ENCODE measurements at regions not wholly inside any gene's neighbourhood (a gene's known extent, or its start where the extent isn't known, plus 50 kb on each side); places are given as distances from the start of the nearest gene placed in this dataset.
"Not testable (repeated sequence)": the region's sequence is repeated elsewhere in the genome, so short reads cannot be mapped to it uniquely, and the experiment has no call there.

DNA sequence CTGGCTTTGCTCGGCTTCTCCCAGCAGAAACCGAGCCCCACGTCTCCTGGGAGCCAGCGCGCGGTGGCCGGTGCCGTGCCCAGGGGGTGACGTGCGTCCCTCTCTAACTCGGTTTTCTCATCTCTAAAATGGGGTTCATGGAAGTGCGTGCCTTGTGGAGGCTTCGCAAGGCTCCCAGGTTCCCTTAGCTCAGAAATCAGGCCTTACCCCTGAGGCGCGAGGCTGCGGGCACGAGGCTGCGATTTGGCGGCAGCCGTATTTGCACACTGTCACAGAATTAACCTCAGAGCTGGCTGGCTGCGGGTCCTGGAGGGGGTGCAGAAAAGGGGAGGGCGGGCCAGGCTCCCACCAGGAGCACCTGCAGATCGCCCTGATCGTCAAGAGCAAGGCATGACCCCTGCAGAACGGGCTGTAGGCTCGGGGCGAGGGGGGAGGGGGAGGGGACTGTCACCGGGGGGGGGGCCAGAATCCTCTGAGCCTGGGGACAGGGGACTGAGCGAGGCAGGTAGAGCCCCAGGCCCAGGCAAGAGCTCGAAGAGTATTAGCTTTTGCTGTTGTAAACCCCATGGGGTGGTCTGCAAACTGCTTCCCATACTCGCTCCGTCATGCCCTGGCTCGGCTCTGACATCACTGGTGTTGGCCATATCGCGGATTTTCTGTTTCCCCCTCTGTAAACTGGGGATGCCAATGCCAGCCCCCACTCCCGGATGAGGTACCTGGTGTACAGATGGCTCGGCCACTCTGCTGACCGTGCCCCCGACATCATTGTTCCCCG is 62.2 kb downstream of the CCNE1 start:
- TF ChIP-seq CTCF (IDR thresholded peaks at IDR 0.05) (no peak), POLR2A (IDR thresholded peaks at IDR 0.05) (no peak)

DNA sequence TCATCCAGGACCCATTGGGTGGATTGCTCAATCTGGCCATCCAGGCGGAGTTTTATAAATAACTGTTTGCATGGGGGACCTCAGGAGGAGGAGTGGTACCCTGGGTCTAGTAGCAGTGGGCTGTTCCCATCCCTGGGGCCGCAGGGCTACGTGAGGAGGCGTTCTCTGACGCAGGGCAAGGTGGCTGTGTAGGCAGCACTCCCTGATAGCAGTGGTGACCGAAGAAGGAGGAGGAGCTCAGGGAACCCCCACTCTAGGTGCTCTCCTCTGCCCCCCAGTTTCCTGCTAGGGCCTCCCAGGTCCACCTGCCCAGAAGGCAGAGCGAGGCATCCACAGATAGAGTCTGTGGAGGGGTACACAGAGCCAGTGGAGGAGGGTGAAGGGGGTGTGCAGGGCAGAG is 64.1 kb downstream of the CCNE1 start:
- intact Hi-C loops (cut with DNase I; ENCODE audit: low total_unique reads) = loop anchor here (10.0 kb wide), 1 partner anchor 111 kb away; no protein-coding TSS in a partner anchor
- Histone ChIP-seq H3K4me1 (peaks cover 0 to 16% of the 10 kb centered on the region in 2 donors), H3K27me3 (peaks cover 0 to 8% of the 10 kb centered on the region in 2 donors), H3K36me3 (no peaks in the 10 kb centered on the region), H3K27ac (no peak overlapping the region), H3K4me3 (no peak overlapping the region), H3K9me3 (no peaks in the 10 kb centered on the region)
- no peak for DNase-seq
- TF ChIP-seq CTCF (IDR thresholded peaks at IDR 0.05) = no peak

More for the DNA sequence above, 62.2 kb downstream of the CCNE1 start:
- Histone ChIP-seq H3K4me1 (peaks cover 0 to 16% of the 10 kb centered on the region in 2 donors), H3K9me3 (no peaks in the 10 kb centered on the region), H3K27ac (no peak overlapping the region), H3K27me3 (peaks cover 0 to 8% of the 10 kb centered on the region in 2 donors), H3K4me3 (no peak overlapping the region), H3K36me3 (no peaks in the 10 kb centered on the region)
- intact Hi-C loops (cut with DNase I; ENCODE audit: low total_unique reads) = loop anchor here (5.0 to 10.0 kb wide), 2 partner anchors 109 to 142 kb away; no protein-coding TSS in a partner anchor
- no peak for DNase-seq

GRCh38 chr19:29876414-29876813 is 64.6 kb downstream of the CCNE1 start:
- H3K27me3 ChIP-seq = peaks cover 0 to 8% of the 10 kb centered on the region in 2 donors

GRCh38 chr19:29876908-29877307 is 65.1 kb downstream of the CCNE1 start:
- H3K27me3 ChIP-seq, H3K27ac ChIP-seq, H3K9me3 ChIP-seq, DNase-seq, H3K36me3 ChIP-seq, H3K4me3 ChIP-seq: not testable (repeated sequence)
- peaks cover 0 to 16% of the 10 kb centered on the region in 2 donors for H3K4me1 ChIP-seq
- intact Hi-C loops (cut with DNase I; ENCODE audit: low total_unique reads) = loop anchor here (10.0 kb wide), 1 partner anchor 112 kb away; no protein-coding TSS in a partner anchor

More at GRCh38 chr19:29876414-29876813, 64.6 kb downstream of the CCNE1 start:
- TF ChIP-seq POLR2A (IDR thresholded peaks at IDR 0.05) (no peak), CTCF (IDR thresholded peaks at IDR 0.05) (no peak)
- Histone ChIP-seq H3K4me1 (peaks cover 0 to 16% of the 10 kb centered on the region in 2 donors), H3K9me3 (no peaks in the 10 kb centered on the region), H3K36me3 (no peaks in the 10 kb centered on the region), H3K27ac (no peak overlapping the region), H3K4me3 (no peak overlapping the region)
- no peak for DNase-seq
- intact Hi-C loops (cut with DNase I; ENCODE audit: low total_unique reads) = loop anchor here (10.0 kb wide), 1 partner anchor 112 kb away; no protein-coding TSS in a partner anchor

DNA sequence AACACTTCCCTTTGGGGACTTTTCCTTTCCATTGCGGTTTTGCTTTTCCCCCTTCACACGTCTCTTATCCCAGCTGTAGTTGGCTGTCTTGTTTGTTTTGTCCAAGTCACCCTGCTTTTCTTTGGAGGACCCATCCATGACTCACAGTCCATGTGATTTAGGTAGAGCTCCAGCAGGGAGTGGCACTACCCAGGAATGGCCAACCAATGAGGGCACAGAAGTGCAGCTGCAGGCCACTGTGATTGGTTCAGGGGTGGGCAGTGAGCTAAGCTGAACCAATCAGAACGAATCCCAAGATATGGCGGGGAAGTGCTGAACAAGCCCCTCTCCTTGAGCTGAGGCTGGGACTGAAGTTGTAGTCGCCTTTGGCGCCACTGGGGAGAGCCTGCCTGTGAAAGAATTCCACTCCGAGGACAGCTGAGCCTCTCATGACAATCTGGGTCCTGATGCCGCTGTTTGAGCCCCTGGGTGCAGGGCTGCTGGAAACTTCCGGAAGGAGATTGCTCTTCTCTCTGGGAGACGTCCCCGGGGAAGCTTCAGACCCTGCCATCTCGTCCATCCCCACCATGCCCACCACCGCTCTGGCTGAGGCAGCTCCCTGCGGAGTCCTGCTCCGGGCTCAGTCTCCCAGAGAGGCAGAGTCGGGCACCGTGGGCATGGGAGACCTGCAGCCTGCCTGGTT is 62.9 kb upstream of the URI1 start:
- no peak for TF ChIP-seq POLR2A (IDR thresholded peaks at IDR 0.05)
- no peak for TF ChIP-seq CTCF (IDR thresholded peaks at IDR 0.05)
- H3K36me3 ChIP-seq = no peaks in the 10 kb centered on the region
- intact Hi-C loops (cut with DNase I; ENCODE audit: low total_unique reads) = loop anchor here (10.0 kb wide), 1 partner anchor 114 kb away; no protein-coding TSS in a partner anchor
- H3K27me3 ChIP-seq = no peaks in the 10 kb centered on the region
- H3K4me1 ChIP-seq = no peaks in the 10 kb centered on the region
- no peaks in the 10 kb centered on the region for H3K9me3 ChIP-seq
- no peak overlapping the region for H3K4me3 ChIP-seq
- no peak for DNase-seq
- H3K27ac ChIP-seq = no peak overlapping the region

All from uterus (tissue), 3 donors.